ENCODE measurements at regions not wholly inside any gene's neighbourhood (a gene's known extent, or its start where the extent isn't known, plus 50 kb on each side); places are given as distances from the start of the nearest gene placed in this dataset.

GRCh38 chr15:47568030-47568429 lies 149.3 kb upstream of the SEMA6D start:
- Histone ChIP-seq H3K36me3 (ENCODE audit: control insufficient read depth, insufficient read depth, low read length) (no peaks in the 10 kb centered on the region), H3K9me3 (ENCODE audit: control insufficient read depth, insufficient read depth, low read length) (no peaks in the 10 kb centered on the region), H2AFZ (replicated peaks; ENCODE audit: low read length, poor library complexity) (no peak overlapping the region), H3K4me1 (ENCODE audit: control insufficient read depth, insufficient read depth, low read length) (no peaks in the 10 kb centered on the region), H3K18ac (ENCODE audit: low read depth, low read length) (no peak overlapping the region), H4K8ac (ENCODE audit: low read depth in 2 of 2, low read length in 2 of 2) (no peak overlapping the region), H4K91ac (ENCODE audit: insufficient read depth, low read depth, low read length) (no peak overlapping the region), H3K4me2 (ENCODE audit: low read depth, low read length) (no peak overlapping the region), H3K14ac (replicated peaks; ENCODE audit: low read depth, low read length) (no peak overlapping the region), H3K9ac (ENCODE audit: low read depth, low read length) (no peak overlapping the region), H3K4me3 (ENCODE audit: insufficient read depth, low read depth, low read length) (no peak overlapping the region), H4K20me1 (ENCODE audit: insufficient read depth, low read length) (no peaks in the 10 kb centered on the region), H4K5ac (ENCODE audit: low read depth, low read length) (no peak overlapping the region), H2AK9ac (replicated peaks; ENCODE audit: low read depth, low read length, poor library complexity) (no peak overlapping the region), H3K23ac (ENCODE audit: low read depth, low read length) (no peak overlapping the region), H3K27ac (ENCODE audit: insufficient read depth, low read length) (no peak overlapping the region), H2BK120ac (ENCODE audit: low read depth, low read length) (no peak overlapping the region), H3K27me3 (ENCODE audit: control insufficient read depth, insufficient read depth, low read length) (no peaks in the 10 kb centered on the region), H3K79me1 (ENCODE audit: low read depth in 1 of 2, low read length in 2 of 2) (no peaks in the 10 kb centered on the region), H3K4ac (ENCODE audit: low read depth, low read length) (no peak overlapping the region), H2BK20ac (ENCODE audit: low read depth, low read length) (no peak overlapping the region), H2BK15ac (ENCODE audit: low read depth, low read length) (no peak overlapping the region), H3K9me1 (ENCODE audit: insufficient read depth, low read length) (no peaks in the 10 kb centered on the region), H2BK5ac (ENCODE audit: low read depth, low read length, poor library complexity, severe bottlenecking) (no peak overlapping the region), H2AK5ac (ENCODE audit: low read depth, low read length) (no peak overlapping the region), H3K56ac (ENCODE audit: extremely low read depth, insufficient read depth, low read length) (no peak overlapping the region)
- in situ Hi-C loops (cut with MboI; ENCODE audit: low sequenced_read_pairs): no loop called here
- no CpG with 5 or more reads among the region's 2 CpGs for WGBS, 2 experiments (ENCODE audit: extremely low coverage in 2 of 2, insufficient read length in 1 of 2)
- ATAC-seq (ENCODE audit: low read depth) (no peak), DNase-seq (no peak)
- POLR2A ChIA-PET (ENCODE audit: unreplicated experiment): no interaction called here
- intact Hi-C loops (cut with micrococcal nuclease): no loop called here
- TF ChIP-seq RFX5 (IDR thresholded peaks at IDR 0.05; ENCODE audit: low read depth, low read length) (no peak), MAZ (IDR thresholded peaks at IDR 0.05; ENCODE audit: borderline replicate concordance, low read depth, low read length) (no peak), CTCF (conservative IDR thresholded peaks at IDR 0.05; ENCODE audit: low read depth, low read length) (no peak), SMC3 (IDR thresholded peaks at IDR 0.05; ENCODE audit: low read depth, low read length) (no peak), RCOR1 (IDR thresholded peaks at IDR 0.05; ENCODE audit: insufficient replicate concordance, low read length) (no peak), MXI1 (IDR thresholded peaks at IDR 0.05; ENCODE audit: borderline replicate concordance, low read depth, low read length) (no peak), MAFK (IDR thresholded peaks at IDR 0.05; ENCODE audit: low read depth, low read length) (no peak), NFE2L2 (IDR thresholded peaks at IDR 0.05; ENCODE audit: low read depth, low read length) (no peak), FOS (IDR thresholded peaks at IDR 0.05; ENCODE audit: low read depth, low read length) (no peak), RAD21 (IDR thresholded peaks at IDR 0.05; ENCODE audit: low read length) (no peak), BHLHE40 (IDR thresholded peaks at IDR 0.05; ENCODE audit: low read depth, low read length) (no peak), CHD1 (IDR thresholded peaks at IDR 0.05; ENCODE audit: low read depth, low read length) (no peak), POLR2A (IDR thresholded peaks at IDR 0.05; ENCODE audit: low read depth, low read length) (no peak), USF2 (IDR thresholded peaks at IDR 0.05; ENCODE audit: low read depth, low read length) (no peak)
- dilution Hi-C loops (cut with HindIII; ENCODE audit: low sequenced_read_pairs, unreplicated experiment): no loop called here
- CTCF ChIA-PET: no interaction called here
- BruUV-seq (replicated peaks): no TSS peak

All from IMR-90 (cell line).